PC-3 (cell line): ENCODE measurements at regions not wholly inside any gene's neighbourhood (a gene's known extent, or its start where the extent isn't known, plus 50 kb on each side); places are given as distances from the start of the nearest gene placed in this dataset.

Experiments
- ATAC-seq: fragments of 200-7000 bp; cut with Tn5 transposase; 2 replicates; pipeline ENCODE4 v1.9.1; 2020; ENCODE audit warnings: mild to moderate bottlenecking, moderate library complexity
- BruUV-seq: library from RNA; stranded (reverse); fragments of 400-500 nt; replicated peaks from 2 replicates; lab custom pipeline; 2021; lab: Mats Ljungman, UMichigan
- CTCF ChIA-PET: fragments of 300-600 bp; sonication (Branson Sonifier 250); formaldehyde crosslinking; loops from one replicate; lab custom pipeline; 2022; ENCODE audit warnings: antibody characterized with exemption; lab: Charles Lee
- POLR2A ChIA-PET: fragments of 300-600 bp; sonication (Branson Sonifier 250); formaldehyde crosslinking; loops from one replicate; lab custom pipeline; 2022; ENCODE audit warnings: antibody characterized with exemption; ENCODE audit not compliant: unreplicated experiment; lab: Charles Lee
- DNase-seq: peaks from one replicate; pipeline ENCODE4 v3.0.0-alpha.2; 2015
- H2AFZ ChIP-seq: fragments of 300-600 bp; sonication (generic); 2 replicates; pipeline ENCODE4 v1.6.0; 2016; ENCODE audit warnings: antibody characterized with exemption, low read length
- H3F3A ChIP-seq: fragments of 300-600 bp; sonication (generic); one replicate; pipeline ENCODE4 v1.6.0; 2017; ENCODE audit warnings: antibody characterized with exemption, low read length, control low read depth, mild to moderate bottlenecking; ENCODE audit not compliant: unreplicated experiment
- H3K27ac ChIP-seq: fragments of 300-600 bp; sonication (generic); 2 replicates; pipeline ENCODE4 v1.5.1; 2016; ENCODE audit warnings: mild to moderate bottlenecking, low read length
- H3K27me3 ChIP-seq: fragments of 300-600 bp; sonication (generic); 2 replicates; pipeline ENCODE4 v1.6.1; 2016; ENCODE audit warnings: low read length, mixed read lengths
- H3K36me3 ChIP-seq: fragments of 300-600 bp; sonication (generic); 2 replicates; pipeline ENCODE4 v1.6.1; 2016; ENCODE audit warnings: low read depth, mixed run types, low read length, mixed read lengths
- H3K4me1 ChIP-seq: fragments of 300-600 bp; sonication (generic); 2 replicates; pipeline ENCODE4 v1.5.1; 2016; ENCODE audit warnings: low read length; ENCODE audit not compliant: insufficient read depth
- H3K4me2 ChIP-seq: fragments of 300-600 bp; sonication (generic); 2 replicates; pipeline ENCODE4 v1.6.0; 2016; ENCODE audit warnings: low read length
- H3K4me3 ChIP-seq: fragments of 300-600 bp; sonication (generic); 2 replicates; pipeline ENCODE4 v1.5.1; 2016; ENCODE audit warnings: mild to moderate bottlenecking, low read length, mixed read lengths
- H3K79me2 ChIP-seq: fragments of 300-600 bp; sonication (generic); 2 replicates; pipeline ENCODE4 v1.6.1; 2017; ENCODE audit warnings: low read length, mixed read lengths
- H3K9ac ChIP-seq: fragments of 300-600 bp; sonication (generic); 2 replicates; pipeline ENCODE4 v1.6.0; 2016; ENCODE audit warnings: mild to moderate bottlenecking, low read length
- H3K9me2 ChIP-seq: fragments of 300-600 bp; sonication (generic); replicated peaks from 2 replicates; pipeline ENCODE4 v1.6.1; 2016; ENCODE audit warnings: mixed run types, low read length, mixed read lengths
- H3K9me3 ChIP-seq: fragments of 300-600 bp; sonication (generic); 2 replicates; pipeline ENCODE4 v1.6.1; 2016; ENCODE audit warnings: low read length, mixed read lengths
- H4K20me1 ChIP-seq: fragments of 300-600 bp; sonication (generic); 2 replicates; pipeline ENCODE4 v1.6.1; 2016; ENCODE audit warnings: low read length, mixed read lengths
- CTCF ChIP-seq: fragments of 300-600 bp; sonication (generic); conservative IDR thresholded peaks from 2 replicates; pipeline ENCODE4 v1.5.1; 2017; ENCODE audit warnings: antibody characterized with exemption, low read depth, mild to moderate bottlenecking, low read length
- EZH2 ChIP-seq: fragments of 300-600 bp; sonication (generic); IDR thresholded peaks from one replicate; pipeline ENCODE4 v1.6.1; 2017; ENCODE audit warnings: antibody characterized with exemption, mild to moderate bottlenecking, low read length; ENCODE audit not compliant: unreplicated experiment
- EZH2phosphoT487 ChIP-seq: fragments of 300-600 bp; sonication (generic); IDR thresholded peaks from 2 replicates; pipeline ENCODE4 v1.6.1; 2018; ENCODE audit warnings: mild to moderate bottlenecking, antibody characterized with exemption, low read length, borderline replicate concordance
- intact Hi-C: fragments of 100-400 bp; cut with micrococcal nuclease; formaldehyde crosslinking; loops from 2 replicates; pipeline ENCODE4 v1.9.0; 2023

GRCh38 chr1:209267968-209268367, 315.5 kb upstream of the CAMK1G start:
- intact Hi-C loops, result no loop called here
- CTCF ChIA-PET, result interaction anchor here (0.8 kb wide), 1 partner anchor 1246 kb away, joined by 5 read pairs; no protein-coding TSS in a partner anchor

GRCh38 chr1:209268479-209268878, 315.0 kb upstream of the CAMK1G start:
- ChIA-PET POLR2A (no interaction called here), CTCF (no interaction called here)
- ATAC-seq, result no peak
- Histone ChIP-seq H3K4me2 (no peak overlapping the region), H3K36me3 (no peaks in the 10 kb centered on the region), H3K4me3 (no peak overlapping the region), H3K79me2 (no peaks in the 10 kb centered on the region), H3K9me3 (no peaks in the 10 kb centered on the region), H3K4me1 (peaks cover 13% of the 10 kb centered on the region), H3F3A (no peaks in the 10 kb centered on the region), H3K9me2 (no peaks in the 10 kb centered on the region), H3K27me3 (no peaks in the 10 kb centered on the region), H2AFZ (no peak overlapping the region), H4K20me1 (no peaks in the 10 kb centered on the region), H3K9ac (no peak overlapping the region), H3K27ac (no peak overlapping the region)
- no peak for DNase-seq
- TF ChIP-seq CTCF (no peak), EZH2phosphoT487 (no peak), EZH2 (no peak)
- no TSS peak for BruUV-seq
- intact Hi-C loops, result no loop called here

More at GRCh38 chr1:209267968-209268367, 315.5 kb upstream of the CAMK1G start:
- no peaks in the 10 kb centered on the region for H3K36me3 ChIP-seq
- no peak overlapping the region for H2AFZ ChIP-seq
- no peaks in the 10 kb centered on the region for H3K9me2 ChIP-seq
- H3K4me1 ChIP-seq, result peaks cover 13% of the 10 kb centered on the region
- no peaks in the 10 kb centered on the region for H3F3A ChIP-seq
- no peaks in the 10 kb centered on the region for H4K20me1 ChIP-seq
- no peaks in the 10 kb centered on the region for H3K9me3 ChIP-seq
- no peak overlapping the region for H3K27ac ChIP-seq
- no TSS peak for BruUV-seq
- no peak overlapping the region for H3K9ac ChIP-seq
- H3K4me3 ChIP-seq, result no peak overlapping the region
- TF ChIP-seq EZH2phosphoT487, result no peak
- TF ChIP-seq EZH2, result no peak
- no peak for TF ChIP-seq CTCF
- no peak overlapping the region for H3K4me2 ChIP-seq
- POLR2A ChIA-PET, result no interaction called here
- H3K27me3 ChIP-seq, result no peaks in the 10 kb centered on the region
- ATAC-seq (no peak), DNase-seq (no peak)
- no peaks in the 10 kb centered on the region for H3K79me2 ChIP-seq

- ChIA-PET CTCF (no interaction called here), POLR2A (no interaction called here)
- no peaks in the 10 kb centered on the region for H3K36me3 ChIP-seq
- H2AFZ ChIP-seq, result no peak overlapping the region
- no peaks in the 10 kb centered on the region for H4K20me1 ChIP-seq
- H3K4me3 ChIP-seq, result no peak overlapping the region
- H3K27me3 ChIP-seq, result no peaks in the 10 kb centered on the region
- H3K4me2 ChIP-seq, result no peak overlapping the region
- H3K79me2 ChIP-seq, result no peaks in the 10 kb centered on the region
- BruUV-seq, result no TSS peak
- no peak for ATAC-seq
- intact Hi-C loops, result no loop called here
- no peak for DNase-seq
- no peaks in the 10 kb centered on the region for H3K9me2 ChIP-seq
- H3K27ac ChIP-seq, result no peak overlapping the region
- H3F3A ChIP-seq, result no peaks in the 10 kb centered on the region
- no peak for TF ChIP-seq EZH2
- TF ChIP-seq CTCF, result no peak
- no peak for TF ChIP-seq EZH2phosphoT487
- no peak overlapping the region for H3K9ac ChIP-seq
- no peaks in the 10 kb centered on the region for H3K4me1 ChIP-seq
- no peaks in the 10 kb centered on the region for H3K9me3 ChIP-seq
Observed at GRCh38 chr1:209276321-209276720, 307.2 kb upstream of the CAMK1G start.
